CD8-positive, alpha-beta memory T cell (primary cell): ENCODE measurements at regions not wholly inside any gene's neighbourhood (a gene's known extent, or its start where the extent isn't known, plus 50 kb on each side); places are given as distances from the start of the nearest gene placed in this dataset.
A peak's percentile ranks its signal among the peaks of the same experiment; 100 is the strongest.

Experiments used
- CTCF ChIA-PET: fragments of 350-600 bp; sonication (Branson Sonifier 250); formaldehyde crosslinking; loops from one replicate; lab custom pipeline; 2021; ENCODE audit warnings: antibody characterized with exemption; lab: Charles Lee
- POLR2A ChIA-PET: fragments of 350-600 bp; sonication (Branson Sonifier 250); formaldehyde crosslinking; loops from one replicate; lab custom pipeline; 2021; ENCODE audit warnings: antibody characterized with exemption; lab: Charles Lee
- DNase-seq, 5 donors: peaks; one replicate each; pipeline versions ENCODE4 v3.0.0 to v3.0.0-alpha.2; 2020 to 2022; ENCODE audit warnings: mixed read lengths in 1 of 5
- H3K27ac ChIP-seq: one replicate; pipeline ENCODE4 v1.7.0; 2013; ENCODE audit warnings: low read depth, mild to moderate bottlenecking, low read length, moderate library complexity
- H3K27me3 ChIP-seq: 2 replicates; pipeline ENCODE4 v1.7.0; 2013; ENCODE audit warnings: low read length, mild to moderate bottlenecking; ENCODE audit not compliant: insufficient read depth, poor library complexity, severe bottlenecking
- H3K36me3 ChIP-seq: 2 replicates; pipeline ENCODE4 v1.7.0; 2013; ENCODE audit warnings: mild to moderate bottlenecking, low read length, moderate library complexity; ENCODE audit not compliant: insufficient read depth
- H3K4me1 ChIP-seq: 2 replicates; pipeline ENCODE4 v1.7.0; 2013; ENCODE audit warnings: mild to moderate bottlenecking, low read length, moderate library complexity; ENCODE audit not compliant: insufficient read depth
- H3K4me3 ChIP-seq: 2 replicates; pipeline ENCODE4 v1.7.0; 2013; ENCODE audit warnings: mild to moderate bottlenecking, low read length
- H3K9me3 ChIP-seq: 2 replicates; pipeline ENCODE4 v1.7.0; 2013; ENCODE audit warnings: mild to moderate bottlenecking, low read length
- H3K27ac Mint-ChIP-seq, 8 donors: one replicate each; pipeline ENCODE4 v1.8.0; 2020 to 2021; ENCODE audit warnings: mixed read lengths in 8 of 8, mild to moderate bottlenecking in 6 of 8, inconsistent platforms in 3 of 8, moderate library complexity in 3 of 8
- H3K27me3 Mint-ChIP-seq, 2 donors: one replicate each; pipeline ENCODE4 v1.8.0; 2020 to 2021; ENCODE audit warnings: mixed read lengths in 2 of 2, mild to moderate bottlenecking in 1 of 2, moderate library complexity in 1 of 2
- H3K36me3 Mint-ChIP-seq, 3 donors: one replicate each; pipeline ENCODE4 v1.8.0; 2020 to 2021; ENCODE audit warnings: mixed read lengths in 3 of 3, inconsistent platforms in 1 of 3, mild to moderate bottlenecking in 1 of 3
- H3K4me1 Mint-ChIP-seq, 3 donors: one replicate each; pipeline ENCODE4 v1.8.0; 2020 to 2021; ENCODE audit warnings: mixed read lengths in 3 of 3, inconsistent platforms in 1 of 3, mild to moderate bottlenecking in 1 of 3
- H3K4me3 Mint-ChIP-seq, 7 donors: one replicate each; pipeline ENCODE4 v1.8.0; 2020 to 2021; ENCODE audit warnings: mixed read lengths in 7 of 7, mild to moderate bottlenecking in 6 of 7, moderate library complexity in 4 of 7, inconsistent platforms in 2 of 7
- H3K9me3 Mint-ChIP-seq, 5 donors: one replicate each; pipeline ENCODE4 v1.8.0; 2020 to 2022; ENCODE audit warnings: mixed read lengths in 5 of 5, mild to moderate bottlenecking in 3 of 5, moderate library complexity in 2 of 5, inconsistent platforms in 1 of 5

DNA sequence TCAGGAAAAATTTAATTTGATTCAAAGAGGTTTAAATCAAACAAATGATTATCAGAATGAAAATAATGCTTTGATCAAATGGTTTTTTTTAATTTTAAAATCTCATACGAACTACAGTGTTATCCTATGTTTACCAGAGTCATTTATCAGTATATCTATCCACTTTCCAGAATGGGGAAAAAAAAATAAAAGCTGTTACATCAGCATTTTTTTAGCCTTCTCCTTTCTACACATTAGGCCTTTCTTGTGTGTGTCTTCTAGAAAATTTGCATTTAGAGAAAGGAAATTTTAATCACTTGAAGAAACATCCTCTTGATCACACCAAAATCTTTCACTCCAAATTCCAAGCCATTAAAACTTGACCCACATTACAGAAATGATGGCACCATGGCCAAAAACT is 608.9 kb upstream of the ID2 start:
- H3K27me3 ChIP-seq, result no peaks in the 10 kb centered on the region
- POLR2A ChIA-PET, result no interaction called here
- CTCF ChIA-PET, result no interaction called here
- no peak overlapping the region for H3K27ac ChIP-seq
- H3K4me1 ChIP-seq, result peaks cover 7% of the 10 kb centered on the region
- no peak for DNase-seq
- H3K9me3 ChIP-seq, result no peaks in the 10 kb centered on the region
- peaks cover 0 to 10% (median 5%) of the 10 kb centered on the region in 3 donors for H3K36me3 Mint-ChIP-seq
- H3K27me3 Mint-ChIP-seq, result peaks cover 0 to 1% of the 10 kb centered on the region in 2 donors
- H3K27ac Mint-ChIP-seq, result no peak overlapping the region
- no peak overlapping the region for H3K4me3 Mint-ChIP-seq
- H3K36me3 ChIP-seq, result no peaks in the 10 kb centered on the region
- H3K4me1 Mint-ChIP-seq, result peaks cover 15 to 21% (median 17%) of the 10 kb centered on the region in 3 donors
- peaks cover under 1 to 12% (median 12%) of the 10 kb centered on the region in 5 donors for H3K9me3 Mint-ChIP-seq
- no peak overlapping the region for H3K4me3 ChIP-seq

GRCh38 chr2:8073916-8074315 is 607.9 kb upstream of the ID2 start:
- POLR2A ChIA-PET, result no interaction called here

GRCh38 chr2:8076448-8077342 is 605.2 kb upstream of the ID2 start:
- ChIA-PET CTCF (no interaction called here), POLR2A (no interaction called here)
- H3K27ac ChIP-seq, result no peak overlapping the region
- H3K9me3 ChIP-seq, result no peaks in the 10 kb centered on the region
- peaks cover 0 to 1% of the 10 kb centered on the region in 2 donors for H3K27me3 Mint-ChIP-seq
- peak in 1 of 5 donors; percentile 12 for DNase-seq
- peaks cover 7% of the 10 kb centered on the region for H3K4me1 ChIP-seq
- H3K4me3 Mint-ChIP-seq, result peak overlapping the region in 6 of 7 donors; percentile 38 to 87 (median 58)
- peak overlapping the region; percentile 48 to 94 (median 69) for H3K27ac Mint-ChIP-seq
- H3K4me3 ChIP-seq, result no peak overlapping the region
- no peaks in the 10 kb centered on the region for H3K36me3 ChIP-seq
- peaks cover 5 to 18% (median 17%) of the 10 kb centered on the region in 5 donors for H3K9me3 Mint-ChIP-seq
- peaks cover 15 to 18% (median 17%) of the 10 kb centered on the region in 3 donors for H3K4me1 Mint-ChIP-seq
- H3K36me3 Mint-ChIP-seq, result peaks cover 0 to 17% (median 7%) of the 10 kb centered on the region in 3 donors
- no peaks in the 10 kb centered on the region for H3K27me3 ChIP-seq

More at GRCh38 chr2:8073916-8074315, 607.9 kb upstream of the ID2 start:
- H3K9me3 Mint-ChIP-seq, result peaks cover 5 to 18% (median 17%) of the 10 kb centered on the region in 5 donors
- peaks cover 0 to 1% of the 10 kb centered on the region in 2 donors for H3K27me3 Mint-ChIP-seq
- Histone ChIP-seq H3K36me3 (no peaks in the 10 kb centered on the region), H3K4me3 (no peak overlapping the region), H3K4me1 (peaks cover 7% of the 10 kb centered on the region), H3K9me3 (no peaks in the 10 kb centered on the region), H3K27me3 (no peaks in the 10 kb centered on the region), H3K27ac (no peak overlapping the region)
- peaks cover 15 to 21% (median 20%) of the 10 kb centered on the region in 3 donors for H3K4me1 Mint-ChIP-seq
- no peak for DNase-seq
- H3K4me3 Mint-ChIP-seq, result no peak overlapping the region
- H3K27ac Mint-ChIP-seq, result peak overlapping the region in 1 of 8 donors; percentile 6
- CTCF ChIA-PET, result no interaction called here
- H3K36me3 Mint-ChIP-seq, result peaks cover 0 to 17% (median 7%) of the 10 kb centered on the region in 3 donors

GRCh38 chr2:8078705-8079104 is 603.2 kb upstream of the ID2 start:
- POLR2A ChIA-PET, result interaction anchor here (0.6 kb wide), 1 partner anchor 225 kb away, joined by 3 read pairs; no protein-coding TSS in a partner anchor
- Histone ChIP-seq H3K27me3 (no peaks in the 10 kb centered on the region), H3K27ac (no peak overlapping the region), H3K4me3 (no peak overlapping the region), H3K9me3 (no peaks in the 10 kb centered on the region), H3K4me1 (peaks cover 7% of the 10 kb centered on the region), H3K36me3 (no peaks in the 10 kb centered on the region)
- H3K9me3 Mint-ChIP-seq, result peaks cover 5 to 18% (median 17%) of the 10 kb centered on the region in 5 donors
- no peak overlapping the region for H3K4me3 Mint-ChIP-seq
- no peak for DNase-seq
- CTCF ChIA-PET, result interaction anchor here (1.0 kb wide), 1 partner anchor 14 kb away, joined by 3 read pairs; no protein-coding TSS in a partner anchor
- peaks cover 15 to 18% (median 17%) of the 10 kb centered on the region in 3 donors for H3K4me1 Mint-ChIP-seq
- H3K27ac Mint-ChIP-seq, result peak overlapping the region in 1 of 8 donors; percentile 57
- peaks cover 0 to 17% (median 7%) of the 10 kb centered on the region in 3 donors for H3K36me3 Mint-ChIP-seq
- no peaks in the 10 kb centered on the region for H3K27me3 Mint-ChIP-seq

DNA sequence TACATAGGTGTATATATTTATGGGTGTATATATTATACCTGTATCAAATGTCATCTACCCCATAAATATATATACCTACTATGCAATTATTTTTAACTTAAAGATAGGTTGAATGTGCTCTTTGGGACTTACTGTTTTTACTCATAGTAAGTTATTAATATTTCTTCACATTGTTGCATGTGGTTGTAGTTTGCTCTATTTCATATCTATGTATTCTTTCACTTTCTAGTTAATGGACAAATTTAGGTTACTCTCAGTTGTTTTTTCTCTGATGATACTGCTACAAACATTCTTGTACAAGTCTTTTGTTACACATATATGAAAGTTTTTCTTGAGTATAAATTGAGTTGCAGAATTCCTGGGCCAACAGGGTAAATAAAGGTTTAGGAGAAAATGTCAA is 601.8 kb upstream of the ID2 start:
- Histone ChIP-seq H3K4me3 (no peak overlapping the region), H3K4me1 (peaks cover 7% of the 10 kb centered on the region), H3K36me3 (no peaks in the 10 kb centered on the region), H3K9me3 (no peaks in the 10 kb centered on the region), H3K27ac (no peak overlapping the region), H3K27me3 (no peaks in the 10 kb centered on the region)
- H3K9me3 Mint-ChIP-seq, result peaks cover 5 to 18% (median 17%) of the 10 kb centered on the region in 5 donors
- POLR2A ChIA-PET, result no interaction called here
- no peaks in the 10 kb centered on the region for H3K27me3 Mint-ChIP-seq
- no peak overlapping the region for H3K27ac Mint-ChIP-seq
- peaks cover 15 to 17% (median 16%) of the 10 kb centered on the region in 3 donors for H3K4me1 Mint-ChIP-seq
- no peak overlapping the region for H3K4me3 Mint-ChIP-seq
- CTCF ChIA-PET, result no interaction called here
- peaks cover 0 to 17% (median 7%) of the 10 kb centered on the region in 3 donors for H3K36me3 Mint-ChIP-seq
- no peak for DNase-seq

- Mint-ChIP-seq H3K27ac (no peak overlapping the region), H3K27me3 (no peaks in the 10 kb centered on the region), H3K36me3 (peaks cover 0 to 17% (median 7%) of the 10 kb centered on the region in 3 donors), H3K4me1 (peaks cover 9 to 12% (median 9%) of the 10 kb centered on the region in 3 donors), H3K4me3 (no peak overlapping the region), H3K9me3 (peaks cover 5 to 18% (median 17%) of the 10 kb centered on the region in 5 donors)
- Histone ChIP-seq H3K27me3 (no peaks in the 10 kb centered on the region), H3K4me1 (peaks cover 3% of the 10 kb centered on the region), H3K4me3 (no peak overlapping the region), H3K36me3 (no peaks in the 10 kb centered on the region), H3K9me3 (no peaks in the 10 kb centered on the region), H3K27ac (no peak overlapping the region)
- ChIA-PET POLR2A (no interaction called here), CTCF (no interaction called here)
- no peak for DNase-seq
Measured at GRCh38 chr2:8081130-8081529, 600.7 kb upstream of the ID2 start.

- no peaks in the 10 kb centered on the region for H3K27me3 ChIP-seq
- peaks cover 0 to 3% (median 0%) of the 10 kb centered on the region in 3 donors for H3K4me1 Mint-ChIP-seq
- ChIA-PET CTCF (no interaction called here), POLR2A (no interaction called here)
- no peaks in the 10 kb centered on the region for H3K4me1 ChIP-seq
- H3K27ac ChIP-seq, result no peak overlapping the region
- no peaks in the 10 kb centered on the region for H3K9me3 ChIP-seq
- no peak for DNase-seq
- H3K4me3 ChIP-seq, result no peak overlapping the region
- no peak overlapping the region for H3K4me3 Mint-ChIP-seq
- no peaks in the 10 kb centered on the region for H3K27me3 Mint-ChIP-seq
- H3K9me3 Mint-ChIP-seq, result peaks cover 0 to 7% (median 6%) of the 10 kb centered on the region in 5 donors
- H3K27ac Mint-ChIP-seq, result no peak overlapping the region
- H3K36me3 ChIP-seq, result no peaks in the 10 kb centered on the region
- peaks cover 0 to 7% (median 2%) of the 10 kb centered on the region in 3 donors for H3K36me3 Mint-ChIP-seq
Measured at GRCh38 chr2:8082840-8083239, 599.0 kb upstream of the ID2 start.

DNA sequence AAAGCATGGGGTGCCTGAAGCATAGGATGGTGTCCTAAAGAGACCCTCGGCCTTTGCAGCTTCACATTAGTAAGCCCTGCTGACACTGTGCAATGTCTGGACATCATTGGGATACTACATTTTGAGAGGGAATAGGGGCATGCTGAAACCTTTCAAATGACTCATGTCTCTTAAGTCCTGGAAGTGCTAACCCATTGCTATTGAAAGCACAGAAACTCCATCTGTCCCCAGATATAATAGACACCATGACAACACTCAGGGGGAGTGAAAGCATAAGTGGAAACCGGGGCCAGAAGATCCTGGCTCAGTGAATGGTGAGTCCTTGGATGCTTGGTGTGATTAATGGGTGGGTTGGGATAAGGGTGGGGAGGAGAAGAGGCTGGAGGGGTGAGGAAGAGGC is 595.5 kb upstream of the ID2 start:
- Histone ChIP-seq H3K27ac (no peak overlapping the region), H3K4me1 (no peaks in the 10 kb centered on the region), H3K36me3 (no peaks in the 10 kb centered on the region), H3K9me3 (no peaks in the 10 kb centered on the region), H3K27me3 (no peaks in the 10 kb centered on the region), H3K4me3 (no peak overlapping the region)
- peaks cover 0 to 1% (median 0%) of the 10 kb centered on the region in 3 donors for H3K36me3 Mint-ChIP-seq
- no peak overlapping the region for H3K27ac Mint-ChIP-seq
- peaks cover 0 to 1% of the 10 kb centered on the region in 2 donors for H3K27me3 Mint-ChIP-seq
- no peak overlapping the region for H3K4me3 Mint-ChIP-seq
- H3K9me3 Mint-ChIP-seq, result no peaks in the 10 kb centered on the region
- ChIA-PET POLR2A (no interaction called here), CTCF (no interaction called here)
- DNase-seq, result no peak
- no peaks in the 10 kb centered on the region for H3K4me1 Mint-ChIP-seq
